ENCODE measurements at regions not wholly inside any gene's neighbourhood (a gene's known extent, or its start where the extent isn't known, plus 50 kb on each side); places are given as distances from the start of the nearest gene placed in this dataset.

DNA sequence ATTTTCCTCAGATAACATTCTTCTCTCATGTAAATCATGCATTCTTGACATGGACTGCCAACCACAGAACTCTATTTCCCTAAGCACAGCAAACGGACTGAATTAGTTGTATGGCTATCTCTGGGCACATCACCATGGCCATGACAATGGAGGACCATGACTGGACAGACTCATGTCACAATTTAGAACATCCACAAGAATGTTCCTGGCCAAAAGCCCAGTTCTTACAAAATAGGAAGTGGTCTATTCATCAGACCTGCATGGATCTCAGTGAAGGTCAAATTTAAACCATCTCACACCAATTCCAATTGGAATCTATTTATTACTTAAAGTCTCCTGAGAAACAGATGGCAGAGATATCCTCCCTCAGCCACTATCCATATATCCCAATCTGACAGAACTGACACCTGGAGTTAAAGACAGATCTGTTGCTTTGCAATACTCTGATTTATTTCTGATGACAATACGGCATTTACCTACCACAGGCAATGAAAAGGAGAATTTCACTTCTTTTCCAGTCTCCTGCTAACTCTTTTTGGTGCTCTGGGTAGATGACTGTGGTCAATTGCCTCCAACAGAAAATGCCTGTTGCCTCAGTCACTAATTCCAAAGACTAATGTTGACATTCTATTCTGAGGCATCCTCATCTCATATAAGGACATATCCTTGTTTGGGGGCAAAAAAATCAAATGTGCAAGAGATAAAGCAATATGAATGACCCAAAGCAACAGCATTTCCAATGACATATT lies 254.8 kb downstream of the HTR7 start:
- TF ChIP-seq, protein P1, sequence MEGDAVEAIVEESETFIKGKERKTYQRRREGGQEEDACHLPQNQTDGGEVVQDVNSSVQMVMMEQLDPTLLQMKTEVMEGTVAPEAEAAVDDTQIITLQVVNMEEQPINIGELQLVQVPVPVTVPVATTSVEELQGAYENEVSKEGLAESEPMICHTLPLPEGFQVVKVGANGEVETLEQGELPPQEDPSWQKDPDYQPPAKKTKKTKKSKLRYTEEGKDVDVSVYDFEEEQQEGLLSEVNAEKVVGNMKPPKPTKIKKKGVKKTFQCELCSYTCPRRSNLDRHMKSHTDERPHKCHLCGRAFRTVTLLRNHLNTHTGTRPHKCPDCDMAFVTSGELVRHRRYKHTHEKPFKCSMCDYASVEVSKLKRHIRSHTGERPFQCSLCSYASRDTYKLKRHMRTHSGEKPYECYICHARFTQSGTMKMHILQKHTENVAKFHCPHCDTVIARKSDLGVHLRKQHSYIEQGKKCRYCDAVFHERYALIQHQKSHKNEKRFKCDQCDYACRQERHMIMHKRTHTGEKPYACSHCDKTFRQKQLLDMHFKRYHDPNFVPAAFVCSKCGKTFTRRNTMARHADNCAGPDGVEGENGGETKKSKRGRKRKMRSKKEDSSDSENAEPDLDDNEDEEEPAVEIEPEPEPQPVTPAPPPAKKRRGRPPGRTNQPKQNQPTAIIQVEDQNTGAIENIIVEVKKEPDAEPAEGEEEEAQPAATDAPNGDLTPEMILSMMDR (IDR thresholded peaks at IDR 0.05), result no peak
- TF ChIP-seq EZH2 (IDR thresholded peaks at IDR 0.05; ENCODE audit: borderline replicate concordance, insufficient read depth, low read depth, low read length, poor library complexity, severe bottlenecking), result no peak

Data from B cell (primary cell).